ENCODE measurements at regions not wholly inside any gene's neighbourhood (a gene's known extent, or its start where the extent isn't known, plus 50 kb on each side); places are given as distances from the start of the nearest gene placed in this dataset.

GRCh38 chr15:47394286-47394809 lies 323.0 kb upstream of the SEMA6D start:
- H3K36me3 ChIP-seq (ENCODE audit: control insufficient read depth in 2 of 3, insufficient read depth in 3 of 3, low read length in 3 of 3) = no peaks in the 10 kb centered on the region
- H3K27me3 ChIP-seq (ENCODE audit: control insufficient read depth, insufficient read depth, low read length) = no peaks in the 10 kb centered on the region
- DNase-seq (no peak), FAIRE-seq (no peak)
- intact Hi-C loops (cut with DNase I) = no loop called here
- H3K4me3 ChIP-seq (ENCODE audit: low read length in 3 of 3) = no peak overlapping the region
- no peak overlapping the region for H3K27ac ChIP-seq (ENCODE audit: low read depth in 2 of 2, low read length in 2 of 2)
- no peak overlapping the region for H3K9ac ChIP-seq (ENCODE audit: low read length in 3 of 3)
- no peak for TF ChIP-seq CTCF (IDR thresholded peaks at IDR 0.05; ENCODE audit: borderline replicate concordance, extremely low read depth, insufficient read depth)
- no peaks in the 10 kb centered on the region for H3K9me3 ChIP-seq (ENCODE audit: control insufficient read depth in 2 of 3, insufficient read depth in 1 of 3, low read length in 3 of 3)
- no peaks in the 10 kb centered on the region for H3K4me1 ChIP-seq (ENCODE audit: control insufficient read depth in 2 of 3, insufficient read depth in 2 of 3, low read depth in 1 of 3, low read length in 3 of 3)

- H3K27me3 ChIP-seq (ENCODE audit: control insufficient read depth, insufficient read depth, low read length) = no peaks in the 10 kb centered on the region
These were observed 322.2 kb upstream of the SEMA6D start for GRCh38 chr15:47395076-47395475.

GRCh38 chr15:47397655-47398054 lies 319.6 kb upstream of the SEMA6D start:
- DNase-seq = no peak
- no peaks in the 10 kb centered on the region for H3K36me3 ChIP-seq (ENCODE audit: control insufficient read depth in 2 of 3, insufficient read depth in 3 of 3, low read length in 3 of 3)
- no peak for FAIRE-seq
- H3K4me3 ChIP-seq (ENCODE audit: low read length in 3 of 3) = no peak overlapping the region
- no peak for TF ChIP-seq CTCF (IDR thresholded peaks at IDR 0.05; ENCODE audit: borderline replicate concordance, extremely low read depth, insufficient read depth)
- no peaks in the 10 kb centered on the region for H3K27me3 ChIP-seq (ENCODE audit: control insufficient read depth, insufficient read depth, low read length)
- intact Hi-C loops (cut with DNase I) = no loop called here
- H3K9me3 ChIP-seq (ENCODE audit: control insufficient read depth in 2 of 3, insufficient read depth in 1 of 3, low read length in 3 of 3) = no peaks in the 10 kb centered on the region
- H3K9ac ChIP-seq (ENCODE audit: low read length in 3 of 3) = no peak overlapping the region
- no peaks in the 10 kb centered on the region for H3K4me1 ChIP-seq (ENCODE audit: control insufficient read depth in 2 of 3, insufficient read depth in 2 of 3, low read depth in 1 of 3, low read length in 3 of 3)
- H3K27ac ChIP-seq (ENCODE audit: low read depth in 2 of 2, low read length in 2 of 2) = no peak overlapping the region

More at GRCh38 chr15:47395076-47395475, 322.2 kb upstream of the SEMA6D start:
- Histone ChIP-seq H3K9ac (ENCODE audit: low read length in 3 of 3) (no peak overlapping the region), H3K4me1 (ENCODE audit: control insufficient read depth in 2 of 3, insufficient read depth in 2 of 3, low read depth in 1 of 3, low read length in 3 of 3) (no peaks in the 10 kb centered on the region), H3K27ac (ENCODE audit: low read depth in 2 of 2, low read length in 2 of 2) (no peak overlapping the region), H3K9me3 (ENCODE audit: control insufficient read depth in 2 of 3, insufficient read depth in 1 of 3, low read length in 3 of 3) (no peaks in the 10 kb centered on the region), H3K36me3 (ENCODE audit: control insufficient read depth in 2 of 3, insufficient read depth in 3 of 3, low read length in 3 of 3) (no peaks in the 10 kb centered on the region), H3K4me3 (ENCODE audit: low read length in 3 of 3) (no peak overlapping the region)
- no peak for FAIRE-seq
- DNase-seq = no peak
- TF ChIP-seq CTCF (IDR thresholded peaks at IDR 0.05; ENCODE audit: borderline replicate concordance, extremely low read depth, insufficient read depth) = no peak
- intact Hi-C loops (cut with DNase I) = no loop called here

DNA sequence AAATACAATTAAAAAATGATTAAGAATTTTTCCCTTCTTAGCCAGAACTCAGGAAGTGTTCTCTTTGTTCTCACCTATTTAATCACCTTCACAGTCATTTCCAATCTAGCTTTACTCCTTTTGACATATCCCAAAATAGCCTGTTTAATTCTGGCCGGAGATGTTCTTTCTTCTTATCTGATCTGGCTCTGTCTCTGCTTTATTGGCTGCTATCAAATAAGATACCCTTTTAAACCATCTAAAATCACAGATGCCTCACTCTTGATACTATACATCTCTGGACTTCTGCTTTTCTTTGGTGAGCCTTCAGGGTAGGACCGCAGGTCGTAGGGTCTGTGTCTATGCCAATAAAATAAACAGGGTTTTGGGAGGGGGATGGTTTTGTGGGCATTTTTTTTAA lies 319.2 kb upstream of the SEMA6D start:
- no peak for FAIRE-seq
- DNase-seq = no peak
- TF ChIP-seq CTCF (IDR thresholded peaks at IDR 0.05; ENCODE audit: borderline replicate concordance, extremely low read depth, insufficient read depth) = no peak
- intact Hi-C loops (cut with DNase I) = no loop called here
- Histone ChIP-seq H3K36me3 (ENCODE audit: control insufficient read depth in 2 of 3, insufficient read depth in 3 of 3, low read length in 3 of 3) (no peaks in the 10 kb centered on the region), H3K27me3 (ENCODE audit: control insufficient read depth, insufficient read depth, low read length) (no peaks in the 10 kb centered on the region), H3K9ac (ENCODE audit: low read length in 3 of 3) (no peak overlapping the region), H3K9me3 (ENCODE audit: control insufficient read depth in 2 of 3, insufficient read depth in 1 of 3, low read length in 3 of 3) (no peaks in the 10 kb centered on the region), H3K4me3 (ENCODE audit: low read length in 3 of 3) (no peak overlapping the region), H3K4me1 (ENCODE audit: control insufficient read depth in 2 of 3, insufficient read depth in 2 of 3, low read depth in 1 of 3, low read length in 3 of 3) (no peaks in the 10 kb centered on the region), H3K27ac (ENCODE audit: low read depth in 2 of 2, low read length in 2 of 2) (no peak overlapping the region)
